ENCODE measurements at regions not wholly inside any gene's neighbourhood (a gene's known extent, or its start where the extent isn't known, plus 50 kb on each side); places are given as distances from the start of the nearest gene placed in this dataset.

DNA sequence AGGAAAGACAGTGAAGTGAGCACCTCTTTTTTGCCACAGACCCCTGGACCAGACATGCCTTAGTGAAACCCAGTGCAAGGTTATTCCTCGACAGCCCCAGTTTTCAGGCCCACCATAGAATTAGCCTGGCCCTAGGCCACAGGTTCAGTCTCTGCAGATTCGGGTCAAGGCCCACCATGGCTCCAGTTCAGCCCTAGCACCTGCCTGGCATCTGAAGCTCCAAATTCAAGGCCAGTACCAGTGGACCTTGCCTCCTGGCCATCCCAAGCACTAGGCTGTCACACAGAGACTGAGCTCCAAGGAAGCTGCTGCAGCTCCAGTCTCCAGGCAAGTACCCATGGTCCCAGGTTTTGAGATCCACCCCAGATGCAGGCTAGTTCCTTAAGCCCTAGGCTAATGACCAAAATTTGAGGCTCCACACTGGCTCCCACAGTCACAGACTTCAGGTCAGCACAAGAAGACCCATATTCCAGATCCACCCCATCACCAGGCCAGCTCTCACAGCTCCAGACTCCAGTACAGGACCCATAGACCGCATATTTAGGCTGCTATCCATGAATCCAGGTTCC, 877.5 kb upstream of the ADGRB3 start:
- TF ChIP-seq, protein P1, sequence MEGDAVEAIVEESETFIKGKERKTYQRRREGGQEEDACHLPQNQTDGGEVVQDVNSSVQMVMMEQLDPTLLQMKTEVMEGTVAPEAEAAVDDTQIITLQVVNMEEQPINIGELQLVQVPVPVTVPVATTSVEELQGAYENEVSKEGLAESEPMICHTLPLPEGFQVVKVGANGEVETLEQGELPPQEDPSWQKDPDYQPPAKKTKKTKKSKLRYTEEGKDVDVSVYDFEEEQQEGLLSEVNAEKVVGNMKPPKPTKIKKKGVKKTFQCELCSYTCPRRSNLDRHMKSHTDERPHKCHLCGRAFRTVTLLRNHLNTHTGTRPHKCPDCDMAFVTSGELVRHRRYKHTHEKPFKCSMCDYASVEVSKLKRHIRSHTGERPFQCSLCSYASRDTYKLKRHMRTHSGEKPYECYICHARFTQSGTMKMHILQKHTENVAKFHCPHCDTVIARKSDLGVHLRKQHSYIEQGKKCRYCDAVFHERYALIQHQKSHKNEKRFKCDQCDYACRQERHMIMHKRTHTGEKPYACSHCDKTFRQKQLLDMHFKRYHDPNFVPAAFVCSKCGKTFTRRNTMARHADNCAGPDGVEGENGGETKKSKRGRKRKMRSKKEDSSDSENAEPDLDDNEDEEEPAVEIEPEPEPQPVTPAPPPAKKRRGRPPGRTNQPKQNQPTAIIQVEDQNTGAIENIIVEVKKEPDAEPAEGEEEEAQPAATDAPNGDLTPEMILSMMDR (conservative IDR thresholded peaks at IDR 0.05; ENCODE audit: low read depth, low read length): no peak
- no peak for TF ChIP-seq EZH2phosphoT487 (IDR thresholded peaks at IDR 0.05; ENCODE audit: borderline replicate concordance, low read length)
- no peak for TF ChIP-seq EZH2 (IDR thresholded peaks at IDR 0.05; ENCODE audit: low read length, unreplicated experiment)
